HepG2 (cell line): ENCODE measurements at regions not wholly inside any gene's neighbourhood (a gene's known extent, or its start where the extent isn't known, plus 50 kb on each side); places are given as distances from the start of the nearest gene placed in this dataset.
A peak's percentile ranks its signal among the peaks of the same experiment; 100 is the strongest.

Experiments
- AKAP8 ChIP-seq: sonication (generic); formaldehyde crosslinking; IDR thresholded peaks from 2 replicates; pipeline ENCODE4 v1.5.1; 2020; ENCODE audit warnings: mild to moderate bottlenecking, missing genetic modification reagents
- ATF3 ChIP-seq: sonication (generic); formaldehyde crosslinking; IDR thresholded peaks from 2 replicates; pipeline ENCODE4 v1.4.0; 2020; ENCODE audit warnings: missing genetic modification reagents
- CCDC6 ChIP-seq: sonication (generic); formaldehyde crosslinking; IDR thresholded peaks from 2 replicates; pipeline ENCODE4 v1.8.1; 2022; ENCODE audit warnings: mild to moderate bottlenecking, missing genetic modification reagents, moderate library complexity
- DZIP1 ChIP-seq: sonication (generic); formaldehyde crosslinking; IDR thresholded peaks from 2 replicates; pipeline ENCODE4 v1.5.0; 2020; ENCODE audit warnings: mild to moderate bottlenecking, missing genetic modification reagents
- ERF ChIP-seq: IDR thresholded peaks from 2 replicates; pipeline ENCODE4 v1.6.1; 2018; ENCODE audit warnings: missing biosample characterization, missing genetic modification reagents
- EZH2 ChIP-seq: conservative IDR thresholded peaks from 2 replicates; pipeline ENCODE4 v1.6.1; 2012; ENCODE audit warnings: mild to moderate bottlenecking, low read depth, low read length, moderate library complexity
- GTF2F1 ChIP-seq: fragments of 150-350 bp; IDR thresholded peaks from 2 replicates; pipeline ENCODE4 v1.6.1; 2014; ENCODE audit warnings: low read length
- HOXA7 ChIP-seq: sonication (generic); formaldehyde crosslinking; IDR thresholded peaks from 2 replicates; pipeline ENCODE4 v1.8.1; 2022; ENCODE audit warnings: mild to moderate bottlenecking, missing genetic modification reagents, moderate library complexity
- IRF1 ChIP-seq: sonication (generic); formaldehyde crosslinking; IDR thresholded peaks from 2 replicates; pipeline ENCODE4 v1.4.0; 2020; ENCODE audit warnings: low read depth, mild to moderate bottlenecking, missing genetic modification reagents
- KMT2A ChIP-seq: sonication (generic); formaldehyde crosslinking; IDR thresholded peaks from 2 replicates; pipeline ENCODE4 v1.4.0; 2020; ENCODE audit warnings: missing genetic modification reagents
- MEIS1 ChIP-seq: sonication (generic); formaldehyde crosslinking; IDR thresholded peaks from 2 replicates; pipeline ENCODE4 v1.9.0; 2021; ENCODE audit warnings: mild to moderate bottlenecking, missing genetic modification reagents, moderate library complexity, borderline replicate concordance
- MTERF4 ChIP-seq: sonication (generic); formaldehyde crosslinking; IDR thresholded peaks from 2 replicates; pipeline ENCODE4 v1.8.0; 2023; ENCODE audit warnings: mild to moderate bottlenecking, missing genetic modification reagents
- MYNN ChIP-seq: sonication (generic); formaldehyde crosslinking; IDR thresholded peaks from 2 replicates; pipeline ENCODE4 v1.4.0; 2020; ENCODE audit warnings: mild to moderate bottlenecking, low read depth, missing genetic modification reagents
- PHF5A ChIP-seq: IDR thresholded peaks from one replicate; pipeline ENCODE4 v1.6.1; 2018; ENCODE audit warnings: low read depth, missing genetic modification reagents; ENCODE audit not compliant: unreplicated experiment
- RFX1 ChIP-seq: fragments of 450-650 bp; IDR thresholded peaks from 2 replicates; pipeline ENCODE4 v1.6.1; 2017
- ZBTB20 ChIP-seq: sonication (generic); formaldehyde crosslinking; IDR thresholded peaks from 2 replicates; pipeline ENCODE4 v1.8.1; 2023; ENCODE audit warnings: missing genetic modification reagents, low read depth, mild to moderate bottlenecking, borderline replicate concordance
- ZBTB33 ChIP-seq: sonication (generic); formaldehyde crosslinking; IDR thresholded peaks from 2 replicates; pipeline ENCODE4 v1.4.0; 2020; ENCODE audit warnings: missing genetic modification reagents
- ZBTB7B ChIP-seq: sonication (generic); formaldehyde crosslinking; IDR thresholded peaks from 2 replicates; pipeline ENCODE4 v1.4.0; 2020; ENCODE audit warnings: missing genetic modification reagents
- ZFP91 ChIP-seq: sonication (generic); formaldehyde crosslinking; IDR thresholded peaks from 2 replicates; pipeline ENCODE4 v1.9.0; 2022; ENCODE audit warnings: missing genetic modification reagents, mild to moderate bottlenecking, borderline replicate concordance
- ZMYM3 ChIP-seq: sonication (generic); formaldehyde crosslinking; IDR thresholded peaks from 2 replicates; pipeline ENCODE4 v1.5.1; 2020; ENCODE audit warnings: mild to moderate bottlenecking, missing genetic modification reagents
- ZNF557 ChIP-seq: sonication (generic); formaldehyde crosslinking; IDR thresholded peaks from 2 replicates; pipeline ENCODE4 v1.4.0; 2020; ENCODE audit warnings: missing genetic modification reagents
- ZNF768 ChIP-seq: sonication (generic); formaldehyde crosslinking; IDR thresholded peaks from 2 replicates; pipeline ENCODE4 v1.4.0; 2020; ENCODE audit warnings: missing genetic modification reagents

- TF ChIP-seq DZIP1 (CRISPR knock-in tag) (no peak), KMT2A (CRISPR knock-in tag) (no peak), AKAP8 (no peak), GTF2F1 (no peak), PHF5A (CRISPR knock-in tag) (no peak), ZBTB7B (CRISPR knock-in tag) (no peak), MEIS1 (CRISPR knock-in tag) (no peak), ZNF557 (CRISPR knock-in tag) (no peak), HOXA7 (CRISPR knock-in tag) (no peak), ERF (CRISPR knock-in tag) (no peak), ZBTB33 (CRISPR knock-in tag) (no peak), EZH2 (no peak), ZFP91 (CRISPR knock-in tag) (peak; percentile 34; the same call in 1 of the 2 replicates), ZMYM3 (CRISPR knock-in tag) (no peak), ZBTB20 (no peak), MTERF4 (CRISPR knock-in tag) (no peak), MYNN (CRISPR knock-in tag) (no peak), RFX1 (no peak), IRF1 (CRISPR knock-in tag) (no peak), CCDC6 (0 out of 2 replicates have a peak, but pooled peaks have one; percentile 60), ZNF768 (CRISPR knock-in tag) (0 out of 2 replicates have a peak, but pooled peaks have one; percentile 54), ATF3 (CRISPR knock-in tag) (no peak)
These were observed 149.5 kb downstream of the SMAD6 start (continued) for GRCh38 chr15:66851311-66852063.
